ENCODE measurements at regions not wholly inside any gene's neighbourhood (a gene's known extent, or its start where the extent isn't known, plus 50 kb on each side); places are given as distances from the start of the nearest gene placed in this dataset.
"Not testable (repeated sequence)": the region's sequence is repeated elsewhere in the genome, so short reads cannot be mapped to it uniquely, and the experiment has no call there.

GRCh38 chr4:131883181-131883580 is 1265.9 kb upstream of the PCDH10 start:
- not testable (repeated sequence) for H4K20me1 ChIP-seq (ENCODE audit: insufficient read depth, low read length, poor library complexity, severe bottlenecking); H3K36me3 ChIP-seq (ENCODE audit: insufficient read depth, low read length); H3K9me3 ChIP-seq (ENCODE audit: insufficient read depth, low read depth, low read length); H3K4me1 ChIP-seq (ENCODE audit: insufficient read depth, low read length, poor library complexity, severe bottlenecking); H3F3A ChIP-seq (ENCODE audit: low read depth); H3K4me2 ChIP-seq (ENCODE audit: low read depth, low read length, poor library complexity, severe bottlenecking); H3K27me3 ChIP-seq (ENCODE audit: insufficient read depth, low read length, poor library complexity, severe bottlenecking); H2AFZ ChIP-seq (ENCODE audit: low read length); H3K79me2 ChIP-seq (ENCODE audit: insufficient read depth, low read length); H3K9ac ChIP-seq (ENCODE audit: low read depth, low read length, poor library complexity, severe bottlenecking); H3K4me3 ChIP-seq (ENCODE audit: low read length, poor library complexity, severe bottlenecking); H3K9me2 ChIP-seq (replicated peaks; ENCODE audit: low read depth, low read length)

GRCh38 chr4:131925662-131926061 is 1223.4 kb upstream of the PCDH10 start:
- H3K4me1 ChIP-seq (ENCODE audit: insufficient read depth, low read length, poor library complexity, severe bottlenecking); H3K9me2 ChIP-seq (replicated peaks; ENCODE audit: low read depth, low read length); H3F3A ChIP-seq (ENCODE audit: low read depth); H3K27me3 ChIP-seq (ENCODE audit: insufficient read depth, low read length, poor library complexity, severe bottlenecking); H3K36me3 ChIP-seq (ENCODE audit: insufficient read depth, low read length); H3K4me3 ChIP-seq (ENCODE audit: low read length, poor library complexity, severe bottlenecking); H4K20me1 ChIP-seq (ENCODE audit: insufficient read depth, low read length, poor library complexity, severe bottlenecking); H3K79me2 ChIP-seq (ENCODE audit: insufficient read depth, low read length); H3K9me3 ChIP-seq (ENCODE audit: insufficient read depth, low read depth, low read length); H3K4me2 ChIP-seq (ENCODE audit: low read depth, low read length, poor library complexity, severe bottlenecking); H2AFZ ChIP-seq (ENCODE audit: low read length); H3K9ac ChIP-seq (ENCODE audit: low read depth, low read length, poor library complexity, severe bottlenecking): not testable (repeated sequence)

DNA sequence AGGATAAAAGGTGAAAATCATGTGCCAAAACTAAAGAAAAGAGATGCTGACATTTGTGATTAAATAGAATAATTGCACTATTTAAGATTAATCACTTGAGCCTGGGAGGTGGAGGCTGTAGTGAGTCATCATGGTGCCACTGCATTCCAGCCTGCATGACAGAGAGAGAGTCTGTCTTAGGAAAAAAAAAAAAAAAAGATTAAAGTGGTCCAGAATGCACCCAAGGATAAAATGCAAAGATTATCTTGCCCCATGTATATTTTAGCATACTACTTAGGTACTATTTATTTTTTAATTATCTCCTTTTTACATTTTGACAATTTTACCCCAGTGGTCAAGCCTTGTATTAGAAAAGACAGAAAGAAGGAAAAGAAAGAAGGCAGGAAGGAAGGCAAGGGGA is 1181.4 kb upstream of the PCDH10 start:
- H3F3A ChIP-seq (ENCODE audit: low read depth); H3K4me3 ChIP-seq (ENCODE audit: low read length, poor library complexity, severe bottlenecking); H3K79me2 ChIP-seq (ENCODE audit: insufficient read depth, low read length); H3K9ac ChIP-seq (ENCODE audit: low read depth, low read length, poor library complexity, severe bottlenecking); H3K9me2 ChIP-seq (replicated peaks; ENCODE audit: low read depth, low read length); H3K4me2 ChIP-seq (ENCODE audit: low read depth, low read length, poor library complexity, severe bottlenecking); H3K36me3 ChIP-seq (ENCODE audit: insufficient read depth, low read length); H2AFZ ChIP-seq (ENCODE audit: low read length); H3K4me1 ChIP-seq (ENCODE audit: insufficient read depth, low read length, poor library complexity, severe bottlenecking); H4K20me1 ChIP-seq (ENCODE audit: insufficient read depth, low read length, poor library complexity, severe bottlenecking); H3K9me3 ChIP-seq (ENCODE audit: insufficient read depth, low read depth, low read length); H3K27me3 ChIP-seq (ENCODE audit: insufficient read depth, low read length, poor library complexity, severe bottlenecking): not testable (repeated sequence)

GRCh38 chr4:131974730-131975129 is 1174.4 kb upstream of the PCDH10 start:
- Histone ChIP-seq H3K9ac (ENCODE audit: low read depth, low read length, poor library complexity, severe bottlenecking) (no peak overlapping the region), H3K9me3 (ENCODE audit: insufficient read depth, low read depth, low read length) (peaks cover 6% of the 10 kb centered on the region; the same call in 1 of the 2 replicates), H3K4me2 (ENCODE audit: low read depth, low read length, poor library complexity, severe bottlenecking) (no peak overlapping the region), H3K4me3 (ENCODE audit: low read length, poor library complexity, severe bottlenecking) (no peak overlapping the region), H2AFZ (ENCODE audit: low read length) (no peak overlapping the region), H3K79me2 (ENCODE audit: insufficient read depth, low read length) (no peaks in the 10 kb centered on the region), H3K36me3 (ENCODE audit: insufficient read depth, low read length) (no peaks in the 10 kb centered on the region), H3K27me3 (ENCODE audit: insufficient read depth, low read length, poor library complexity, severe bottlenecking) (no peaks in the 10 kb centered on the region), H3K9me2 (replicated peaks; ENCODE audit: low read depth, low read length) (no peaks in the 10 kb centered on the region), H3F3A (ENCODE audit: low read depth) (no peaks in the 10 kb centered on the region), H3K4me1 (ENCODE audit: insufficient read depth, low read length, poor library complexity, severe bottlenecking) (no peaks in the 10 kb centered on the region), H4K20me1 (ENCODE audit: insufficient read depth, low read length, poor library complexity, severe bottlenecking) (no peaks in the 10 kb centered on the region)
- TF ChIP-seq, protein P1, sequence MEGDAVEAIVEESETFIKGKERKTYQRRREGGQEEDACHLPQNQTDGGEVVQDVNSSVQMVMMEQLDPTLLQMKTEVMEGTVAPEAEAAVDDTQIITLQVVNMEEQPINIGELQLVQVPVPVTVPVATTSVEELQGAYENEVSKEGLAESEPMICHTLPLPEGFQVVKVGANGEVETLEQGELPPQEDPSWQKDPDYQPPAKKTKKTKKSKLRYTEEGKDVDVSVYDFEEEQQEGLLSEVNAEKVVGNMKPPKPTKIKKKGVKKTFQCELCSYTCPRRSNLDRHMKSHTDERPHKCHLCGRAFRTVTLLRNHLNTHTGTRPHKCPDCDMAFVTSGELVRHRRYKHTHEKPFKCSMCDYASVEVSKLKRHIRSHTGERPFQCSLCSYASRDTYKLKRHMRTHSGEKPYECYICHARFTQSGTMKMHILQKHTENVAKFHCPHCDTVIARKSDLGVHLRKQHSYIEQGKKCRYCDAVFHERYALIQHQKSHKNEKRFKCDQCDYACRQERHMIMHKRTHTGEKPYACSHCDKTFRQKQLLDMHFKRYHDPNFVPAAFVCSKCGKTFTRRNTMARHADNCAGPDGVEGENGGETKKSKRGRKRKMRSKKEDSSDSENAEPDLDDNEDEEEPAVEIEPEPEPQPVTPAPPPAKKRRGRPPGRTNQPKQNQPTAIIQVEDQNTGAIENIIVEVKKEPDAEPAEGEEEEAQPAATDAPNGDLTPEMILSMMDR (conservative IDR thresholded peaks at IDR 0.05; ENCODE audit: low read length), result no peak
- no peak for TF ChIP-seq EZH2phosphoT487 (IDR thresholded peaks at IDR 0.05; ENCODE audit: borderline replicate concordance)

DNA sequence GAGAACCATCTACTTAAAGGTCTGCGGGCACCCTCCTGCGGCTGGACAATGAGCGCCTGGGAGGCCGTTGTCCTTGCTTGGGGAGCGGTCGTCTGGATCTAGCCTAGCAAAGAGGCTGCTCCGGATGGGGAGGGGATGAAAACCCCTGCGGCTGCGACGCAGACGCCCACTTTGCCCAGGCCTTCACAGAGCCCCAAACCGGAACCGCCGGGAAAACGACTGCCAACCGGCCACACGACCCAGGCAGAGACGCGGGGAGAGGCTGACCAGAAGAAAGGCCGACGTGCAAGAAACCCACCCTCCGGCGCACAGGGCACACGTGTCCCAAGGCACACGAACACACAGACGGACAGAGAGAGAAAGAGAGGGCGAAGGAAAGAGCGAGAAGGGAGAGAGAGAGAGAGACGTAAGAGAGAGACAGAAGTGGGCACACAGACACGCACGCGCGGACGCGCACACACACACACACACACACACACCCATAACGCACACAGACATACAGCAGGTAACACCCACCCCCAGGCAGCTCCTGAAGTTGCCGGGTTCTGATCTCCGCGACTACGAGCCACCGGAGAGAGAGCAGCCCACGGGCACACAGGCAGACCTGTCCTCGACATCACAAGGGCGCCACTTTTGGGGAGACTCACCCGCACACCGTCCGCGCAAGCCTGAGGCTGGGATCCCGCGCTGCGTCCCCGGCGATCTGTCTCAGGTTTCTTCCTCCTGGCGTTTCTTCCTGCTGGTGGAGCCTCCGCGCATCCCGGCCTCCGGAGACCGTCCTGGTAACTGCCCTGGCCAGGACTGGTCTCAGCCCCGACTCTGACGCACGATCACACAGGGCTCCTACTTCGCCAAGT is 1173.6 kb upstream of the PCDH10 start:
- H3K4me3 ChIP-seq (ENCODE audit: low read length, poor library complexity, severe bottlenecking); H3F3A ChIP-seq (ENCODE audit: low read depth); H3K79me2 ChIP-seq (ENCODE audit: insufficient read depth, low read length); H3K9ac ChIP-seq (ENCODE audit: low read depth, low read length, poor library complexity, severe bottlenecking); H2AFZ ChIP-seq (ENCODE audit: low read length); H3K27me3 ChIP-seq (ENCODE audit: insufficient read depth, low read length, poor library complexity, severe bottlenecking); H4K20me1 ChIP-seq (ENCODE audit: insufficient read depth, low read length, poor library complexity, severe bottlenecking); H3K4me1 ChIP-seq (ENCODE audit: insufficient read depth, low read length, poor library complexity, severe bottlenecking); H3K9me3 ChIP-seq (ENCODE audit: insufficient read depth, low read depth, low read length); H3K9me2 ChIP-seq (replicated peaks; ENCODE audit: low read depth, low read length); H3K36me3 ChIP-seq (ENCODE audit: insufficient read depth, low read length); H3K4me2 ChIP-seq (ENCODE audit: low read depth, low read length, poor library complexity, severe bottlenecking): not testable (repeated sequence)

DNA sequence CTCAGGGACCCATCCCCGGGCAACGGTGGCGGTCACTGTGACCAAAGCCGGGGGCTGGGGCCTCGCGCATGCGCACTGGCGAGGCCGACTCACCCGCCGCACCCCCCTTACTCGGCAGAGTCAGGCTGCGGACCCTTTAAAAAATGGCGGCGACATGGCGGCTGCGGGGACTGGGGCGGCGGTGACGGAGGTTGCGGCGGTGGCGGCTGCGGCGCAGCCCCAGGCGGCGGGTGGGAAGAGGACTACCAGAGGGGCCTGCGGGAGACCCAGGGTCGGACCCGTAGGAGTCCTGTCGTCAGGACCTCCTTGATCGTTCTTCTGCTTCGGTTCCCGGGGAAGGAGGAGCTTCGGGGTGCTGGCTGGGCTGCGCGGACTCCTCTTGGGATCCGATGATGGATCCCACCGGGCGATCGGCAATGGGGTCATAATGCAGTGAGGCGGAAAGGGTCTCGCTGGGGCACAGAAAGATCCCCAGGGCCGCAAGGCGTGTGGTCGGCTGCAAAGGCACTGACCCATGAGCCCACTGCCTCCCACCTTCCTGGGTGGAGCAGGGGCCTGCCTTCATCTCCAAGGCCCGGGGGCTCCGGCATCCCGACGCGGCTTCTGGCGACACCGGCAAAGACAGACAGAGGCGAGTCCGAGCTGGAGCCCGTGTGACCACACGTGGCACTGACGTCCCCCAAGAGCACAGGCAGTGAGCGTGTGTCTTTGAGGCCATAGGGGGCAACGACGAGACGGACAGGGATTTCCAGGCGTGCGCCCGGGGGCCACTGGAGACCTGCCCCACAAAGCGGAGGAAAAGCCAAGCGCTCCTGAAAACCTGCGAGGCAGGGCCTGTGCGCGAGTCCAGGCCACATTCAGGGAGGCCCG is 1172.7 kb upstream of the PCDH10 start:
- not testable (repeated sequence) for H3K9me3 ChIP-seq (ENCODE audit: insufficient read depth, low read depth, low read length); H3K4me1 ChIP-seq (ENCODE audit: insufficient read depth, low read length, poor library complexity, severe bottlenecking); H3K4me2 ChIP-seq (ENCODE audit: low read depth, low read length, poor library complexity, severe bottlenecking); H2AFZ ChIP-seq (ENCODE audit: low read length); H3K27me3 ChIP-seq (ENCODE audit: insufficient read depth, low read length, poor library complexity, severe bottlenecking); H3F3A ChIP-seq (ENCODE audit: low read depth); H3K9ac ChIP-seq (ENCODE audit: low read depth, low read length, poor library complexity, severe bottlenecking); H3K9me2 ChIP-seq (replicated peaks; ENCODE audit: low read depth, low read length); H3K36me3 ChIP-seq (ENCODE audit: insufficient read depth, low read length); H3K4me3 ChIP-seq (ENCODE audit: low read length, poor library complexity, severe bottlenecking); H4K20me1 ChIP-seq (ENCODE audit: insufficient read depth, low read length, poor library complexity, severe bottlenecking); H3K79me2 ChIP-seq (ENCODE audit: insufficient read depth, low read length)

Measured in Loucy (cell line).